ENCODE measurements at regions not wholly inside any gene's neighbourhood (a gene's known extent, or its start where the extent isn't known, plus 50 kb on each side); places are given as distances from the start of the nearest gene placed in this dataset.

DNA sequence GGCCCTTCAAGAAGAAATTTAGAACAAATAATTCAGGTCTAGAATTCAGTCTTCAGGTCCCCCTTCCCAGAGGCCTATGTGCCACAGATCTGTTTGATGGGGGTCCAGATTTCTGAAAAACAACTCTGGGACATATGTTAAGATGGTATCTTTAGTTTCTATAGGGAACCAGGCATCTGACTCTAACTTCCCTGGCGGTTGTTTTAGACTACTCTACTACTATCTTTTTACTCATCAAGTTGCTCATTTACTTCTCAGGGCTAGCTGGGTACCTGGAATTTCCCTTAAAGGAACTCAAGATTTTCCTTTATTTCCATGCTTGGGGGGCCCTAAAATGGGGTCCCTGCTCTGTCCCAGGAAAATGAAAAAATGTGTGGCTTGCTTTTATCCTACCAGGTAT lies 114.7 kb upstream of the RAB6C start:
- Mint-ChIP-seq H3K36me3 (no peaks in the 10 kb centered on the region), H3K9me3 (no peaks in the 10 kb centered on the region), H3K27me3 (peaks cover 6% of the 10 kb centered on the region), H3K4me1 (no peaks in the 10 kb centered on the region), H3K4me3 (no peak overlapping the region), H3K27ac (no peak overlapping the region)
- H3K27ac ChIP-seq (ENCODE audit: insufficient read depth, low read length, poor library complexity, severe bottlenecking): no peak overlapping the region
- ATAC-seq (ENCODE audit: low read depth in 2 of 2) (no peak), DNase-seq (no peak)
- H3K9me3 ChIP-seq (ENCODE audit: control insufficient read depth in 2 of 2, low read length in 2 of 2): no peaks in the 10 kb centered on the region
- H3K27me3 ChIP-seq (ENCODE audit: control insufficient read depth, insufficient read depth, low read length): no peaks in the 10 kb centered on the region
- no peaks in the 10 kb centered on the region for H3K36me3 ChIP-seq (ENCODE audit: control insufficient read depth, insufficient read depth, low read length)
- H3K4me1 ChIP-seq (ENCODE audit: control insufficient read depth, insufficient read depth, low read length, poor library complexity, severe bottlenecking): no peaks in the 10 kb centered on the region
- no peak overlapping the region for H3K4me3 ChIP-seq (ENCODE audit: low read depth, low read length)

DNA sequence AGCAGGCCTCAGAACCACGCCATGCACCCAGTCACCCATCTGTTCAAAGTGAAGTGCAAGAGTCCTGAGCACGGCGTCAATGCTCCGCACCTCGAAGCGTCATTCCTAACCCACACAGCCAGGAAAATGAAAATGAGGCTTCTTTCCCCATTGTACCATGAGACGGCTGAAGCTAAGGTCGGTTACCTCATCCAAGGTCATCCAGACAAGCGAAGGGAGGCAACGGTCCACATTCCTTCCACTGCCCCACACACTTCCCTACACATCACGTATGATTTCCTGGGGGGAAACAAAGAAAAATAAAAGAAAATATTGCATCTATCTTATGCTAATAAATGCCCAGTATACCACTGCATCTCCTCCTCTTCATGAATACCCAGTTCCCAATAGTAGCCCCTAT lies 113.5 kb upstream of the RAB6C start:
- Histone ChIP-seq H3K27ac (ENCODE audit: insufficient read depth, low read length, poor library complexity, severe bottlenecking) (no peak overlapping the region), H3K9me3 (ENCODE audit: control insufficient read depth in 2 of 2, low read length in 2 of 2) (no peaks in the 10 kb centered on the region), H3K4me3 (ENCODE audit: low read depth, low read length) (no peak overlapping the region), H3K4me1 (ENCODE audit: control insufficient read depth, insufficient read depth, low read length, poor library complexity, severe bottlenecking) (no peaks in the 10 kb centered on the region), H3K36me3 (ENCODE audit: control insufficient read depth, insufficient read depth, low read length) (no peaks in the 10 kb centered on the region), H3K27me3 (ENCODE audit: control insufficient read depth, insufficient read depth, low read length) (no peaks in the 10 kb centered on the region)
- Mint-ChIP-seq H3K9me3 (no peaks in the 10 kb centered on the region), H3K27me3 (peaks cover 6% of the 10 kb centered on the region), H3K27ac (no peak overlapping the region), H3K4me1 (no peaks in the 10 kb centered on the region), H3K4me3 (no peak overlapping the region), H3K36me3 (no peaks in the 10 kb centered on the region)
- ATAC-seq (ENCODE audit: low read depth in 2 of 2) (no peak), DNase-seq (no peak)

- H3K27me3 ChIP-seq (ENCODE audit: control insufficient read depth, insufficient read depth, low read length): no peaks in the 10 kb centered on the region
- no peaks in the 10 kb centered on the region for H3K36me3 ChIP-seq (ENCODE audit: control insufficient read depth, insufficient read depth, low read length)
- DNase-seq (no peak), ATAC-seq (ENCODE audit: low read depth in 2 of 2) (no peak)
- H3K27me3 Mint-ChIP-seq: peaks cover 6% of the 10 kb centered on the region
- no peak overlapping the region for H3K4me3 Mint-ChIP-seq
- no peak overlapping the region for H3K4me3 ChIP-seq (ENCODE audit: low read depth, low read length)
- no peaks in the 10 kb centered on the region for H3K9me3 Mint-ChIP-seq
- no peaks in the 10 kb centered on the region for H3K4me1 Mint-ChIP-seq
- no peak overlapping the region for H3K27ac ChIP-seq (ENCODE audit: insufficient read depth, low read length, poor library complexity, severe bottlenecking)
- H3K36me3 Mint-ChIP-seq: no peaks in the 10 kb centered on the region
- no peaks in the 10 kb centered on the region for H3K4me1 ChIP-seq (ENCODE audit: control insufficient read depth, insufficient read depth, low read length, poor library complexity, severe bottlenecking)
- H3K9me3 ChIP-seq (ENCODE audit: control insufficient read depth in 2 of 2, low read length in 2 of 2): no peaks in the 10 kb centered on the region
- no peak overlapping the region for H3K27ac Mint-ChIP-seq
These were observed 113.1 kb upstream of the RAB6C start for GRCh38 chr2:129866391-129866790.

DNA sequence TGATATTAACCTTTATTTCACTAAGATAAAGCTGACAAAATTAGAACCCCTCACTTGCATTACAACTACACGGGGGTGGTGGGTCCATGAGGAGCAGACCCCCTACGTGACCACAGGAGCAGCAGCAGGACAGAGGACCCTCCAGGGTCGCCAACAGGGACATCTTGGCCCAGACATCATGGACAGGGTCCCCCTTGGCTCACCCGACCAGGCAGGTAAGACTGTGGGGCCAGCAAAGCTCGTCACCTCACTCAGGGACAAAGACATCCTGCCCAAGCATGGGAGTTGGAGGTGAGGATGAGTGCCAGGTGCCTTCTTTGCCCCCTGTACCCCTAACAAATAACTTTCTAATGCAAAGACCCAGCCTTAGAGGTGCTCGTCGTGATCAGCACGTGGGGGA lies 111.3 kb upstream of the RAB6C start:
- Mint-ChIP-seq H3K27ac (no peak overlapping the region), H3K9me3 (no peaks in the 10 kb centered on the region), H3K4me3 (no peak overlapping the region), H3K4me1 (no peaks in the 10 kb centered on the region), H3K27me3 (peaks cover 12% of the 10 kb centered on the region), H3K36me3 (no peaks in the 10 kb centered on the region)
- Histone ChIP-seq H3K9me3 (ENCODE audit: control insufficient read depth in 2 of 2, low read length in 2 of 2) (no peaks in the 10 kb centered on the region), H3K27me3 (ENCODE audit: control insufficient read depth, insufficient read depth, low read length) (no peaks in the 10 kb centered on the region), H3K4me3 (ENCODE audit: low read depth, low read length) (no peak overlapping the region), H3K27ac (ENCODE audit: insufficient read depth, low read length, poor library complexity, severe bottlenecking) (no peak overlapping the region), H3K4me1 (ENCODE audit: control insufficient read depth, insufficient read depth, low read length, poor library complexity, severe bottlenecking) (no peaks in the 10 kb centered on the region), H3K36me3 (ENCODE audit: control insufficient read depth, insufficient read depth, low read length) (no peaks in the 10 kb centered on the region)
- DNase-seq: no peak
- no peak for ATAC-seq (ENCODE audit: low read depth in 2 of 2)

DNA sequence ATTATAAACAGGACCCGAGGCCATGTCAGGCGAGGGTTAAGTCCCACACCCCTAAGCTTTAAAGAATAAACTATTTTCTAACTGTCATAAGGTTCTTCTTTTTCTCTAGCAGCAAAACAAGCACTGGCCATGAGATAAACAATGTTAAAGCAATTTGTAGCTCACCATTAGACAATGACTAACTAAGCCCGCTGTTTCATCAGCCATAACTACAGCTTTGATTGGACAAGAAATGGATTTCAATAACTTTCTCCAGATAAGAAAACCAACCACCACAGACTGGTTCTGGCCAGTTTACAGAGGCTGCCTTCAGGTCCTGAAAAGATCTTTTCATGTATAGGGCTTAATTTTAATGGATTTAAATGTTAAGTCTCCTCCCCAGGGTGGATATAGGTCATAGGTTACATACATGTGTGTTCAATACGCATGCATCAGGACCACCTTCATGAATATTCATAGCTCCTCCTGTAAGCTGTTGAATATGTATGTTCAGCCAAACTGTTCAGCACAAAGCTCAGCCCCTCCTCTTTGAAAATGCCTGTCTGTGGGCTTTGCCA lies 108.7 kb upstream of the RAB6C start:
- H3K27me3 Mint-ChIP-seq: peaks cover 19% of the 10 kb centered on the region
- H3K9me3 ChIP-seq (ENCODE audit: control insufficient read depth in 2 of 2, low read length in 2 of 2): no peaks in the 10 kb centered on the region
- no peaks in the 10 kb centered on the region for H3K4me1 ChIP-seq (ENCODE audit: control insufficient read depth, insufficient read depth, low read length, poor library complexity, severe bottlenecking)
- no peak for ATAC-seq (ENCODE audit: low read depth in 2 of 2)
- DNase-seq: no peak
- no peak overlapping the region for H3K27ac ChIP-seq (ENCODE audit: insufficient read depth, low read length, poor library complexity, severe bottlenecking)
- H3K4me1 Mint-ChIP-seq: no peaks in the 10 kb centered on the region
- no peak overlapping the region for H3K4me3 Mint-ChIP-seq
- H3K36me3 Mint-ChIP-seq: no peaks in the 10 kb centered on the region
- no peak overlapping the region for H3K4me3 ChIP-seq (ENCODE audit: low read depth, low read length)
- H3K27ac Mint-ChIP-seq: peak overlapping the region in 1 of 3 donors; percentile 18
- no peaks in the 10 kb centered on the region for H3K36me3 ChIP-seq (ENCODE audit: control insufficient read depth, insufficient read depth, low read length)
- no peaks in the 10 kb centered on the region for H3K27me3 ChIP-seq (ENCODE audit: control insufficient read depth, insufficient read depth, low read length)
- peaks cover 0 to 2% (median 0%) of the 10 kb centered on the region in 7 donors for H3K9me3 Mint-ChIP-seq

GRCh38 chr2:129872446-129872845 lies 107.0 kb upstream of the RAB6C start:
- Histone ChIP-seq H3K9me3 (ENCODE audit: control insufficient read depth in 2 of 2, low read length in 2 of 2) (no peaks in the 10 kb centered on the region), H3K4me1 (ENCODE audit: control insufficient read depth, insufficient read depth, low read length, poor library complexity, severe bottlenecking) (peaks cover 6% of the 10 kb centered on the region), H3K4me3 (ENCODE audit: low read depth, low read length) (no peak overlapping the region), H3K27ac (ENCODE audit: insufficient read depth, low read length, poor library complexity, severe bottlenecking) (no peak overlapping the region), H3K36me3 (ENCODE audit: control insufficient read depth, insufficient read depth, low read length) (no peaks in the 10 kb centered on the region), H3K27me3 (ENCODE audit: control insufficient read depth, insufficient read depth, low read length) (no peaks in the 10 kb centered on the region)
- ATAC-seq (ENCODE audit: low read depth in 2 of 2): no peak
- no peak for DNase-seq
- Mint-ChIP-seq H3K4me3 (no peak overlapping the region), H3K36me3 (no peaks in the 10 kb centered on the region), H3K27me3 (peaks cover 13% of the 10 kb centered on the region), H3K4me1 (peaks cover 9 to 14% (median 10%) of the 10 kb centered on the region in 4 donors), H3K9me3 (peaks cover 0 to 2% (median 0%) of the 10 kb centered on the region in 7 donors), H3K27ac (peak overlapping the region in 1 of 3 donors; percentile 84)

GRCh38 chr2:129876541-129876940 lies 102.9 kb upstream of the RAB6C start:
- no peaks in the 10 kb centered on the region for H3K9me3 ChIP-seq (ENCODE audit: control insufficient read depth in 2 of 2, low read length in 2 of 2)
- peak overlapping the region; percentile 94 to 98 (median 96) for H3K4me3 Mint-ChIP-seq
- no peaks in the 10 kb centered on the region for H3K27me3 ChIP-seq (ENCODE audit: control insufficient read depth, insufficient read depth, low read length)
- H3K36me3 ChIP-seq (ENCODE audit: control insufficient read depth, insufficient read depth, low read length): no peaks in the 10 kb centered on the region
- peaks cover 6% of the 10 kb centered on the region for H3K4me1 ChIP-seq (ENCODE audit: control insufficient read depth, insufficient read depth, low read length, poor library complexity, severe bottlenecking)
- H3K4me1 Mint-ChIP-seq: peaks cover 9 to 18% (median 10%) of the 10 kb centered on the region in 4 donors
- H3K27ac Mint-ChIP-seq: peak overlapping the region; percentile 72 to 84 (median 84)
- peak overlapping the region; percentile 92 for H3K4me3 ChIP-seq (ENCODE audit: low read depth, low read length)
- H3K27ac ChIP-seq (ENCODE audit: insufficient read depth, low read length, poor library complexity, severe bottlenecking): no peak overlapping the region
- no peaks in the 10 kb centered on the region for H3K36me3 Mint-ChIP-seq
- H3K27me3 Mint-ChIP-seq: peaks cover 13% of the 10 kb centered on the region
- ATAC-seq (ENCODE audit: low read depth in 2 of 2) (no peak), DNase-seq (no peak)
- H3K9me3 Mint-ChIP-seq: peaks cover 0 to 2% (median 0%) of the 10 kb centered on the region in 7 donors

DNA sequence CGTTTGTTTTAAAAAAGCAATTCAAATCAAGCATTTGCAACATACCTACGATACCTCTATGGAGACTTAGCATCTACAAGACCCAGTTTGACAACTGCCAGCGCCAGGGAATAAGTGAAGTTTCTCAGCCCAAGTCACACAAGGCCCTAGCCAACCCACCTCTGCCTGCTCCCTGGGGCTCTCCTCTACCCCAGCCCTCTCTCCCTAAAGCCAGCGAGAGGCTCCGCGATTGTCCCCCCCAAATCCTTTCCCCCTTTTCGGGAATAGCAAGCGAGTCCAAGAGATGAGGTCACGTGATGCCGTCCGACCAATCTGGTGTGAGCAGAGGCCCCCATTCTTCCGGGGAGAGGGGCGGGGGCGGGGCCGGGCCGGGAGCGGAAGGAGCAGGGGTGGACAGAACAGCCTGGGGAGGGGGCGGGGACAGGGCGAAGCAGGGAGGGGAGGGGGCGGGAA lies 102.2 kb upstream of the RAB6C start:
- Mint-ChIP-seq H3K9me3 (peaks cover 0 to 2% (median 0%) of the 10 kb centered on the region in 7 donors), H3K27ac (peak overlapping the region; percentile 72 to 97 (median 84)), H3K36me3 (no peaks in the 10 kb centered on the region), H3K4me3 (peak overlapping the region; percentile 94 to 98 (median 96)), H3K4me1 (peaks cover 9 to 18% (median 10%) of the 10 kb centered on the region in 4 donors), H3K27me3 (peaks cover 13% of the 10 kb centered on the region)
- peaks cover 6% of the 10 kb centered on the region for H3K4me1 ChIP-seq (ENCODE audit: control insufficient read depth, insufficient read depth, low read length, poor library complexity, severe bottlenecking)
- H3K27ac ChIP-seq (ENCODE audit: insufficient read depth, low read length, poor library complexity, severe bottlenecking): peak overlapping the region; percentile 67
- H3K27me3 ChIP-seq (ENCODE audit: control insufficient read depth, insufficient read depth, low read length): no peaks in the 10 kb centered on the region
- H3K36me3 ChIP-seq (ENCODE audit: control insufficient read depth, insufficient read depth, low read length): no peaks in the 10 kb centered on the region
- peak overlapping the region; percentile 92 for H3K4me3 ChIP-seq (ENCODE audit: low read depth, low read length)
- no peaks in the 10 kb centered on the region for H3K9me3 ChIP-seq (ENCODE audit: control insufficient read depth in 2 of 2, low read length in 2 of 2)
- ATAC-seq (ENCODE audit: low read depth in 2 of 2): peak; percentile 82 to 87
- DNase-seq: peak; percentile 77 to 84 (median 78)

All from CD4-positive, CD25-positive, alpha-beta regulatory T cell (primary cell).